Astrocyte of the cerebellum (primary cell): ENCODE measurements at regions not wholly inside any gene's neighbourhood (a gene's known extent, or its start where the extent isn't known, plus 50 kb on each side); places are given as distances from the start of the nearest gene placed in this dataset.

Source experiments
- DNase-seq: peaks from one replicate; pipeline ENCODE4 v3.0.0-alpha.2; 2011; ENCODE audit warnings: low read depth
- H3K4me3 ChIP-seq: 2 replicates; pipeline ENCODE4 v1.5.1; 2011; ENCODE audit warnings: mild to moderate bottlenecking, low read depth, low read length, moderate library complexity
- CTCF ChIP-seq: IDR thresholded peaks from 2 replicates; pipeline ENCODE4 v1.5.1; 2012; ENCODE audit warnings: low read length, low read depth, moderate library complexity, mild to moderate bottlenecking; ENCODE audit errors: missing control alignments
- in situ Hi-C: cut with HindIII; loops from 2 replicates; pipeline ENCODE4 v1.10.0; 2017; ENCODE audit warnings: low sequenced_read_pairs

DNA sequence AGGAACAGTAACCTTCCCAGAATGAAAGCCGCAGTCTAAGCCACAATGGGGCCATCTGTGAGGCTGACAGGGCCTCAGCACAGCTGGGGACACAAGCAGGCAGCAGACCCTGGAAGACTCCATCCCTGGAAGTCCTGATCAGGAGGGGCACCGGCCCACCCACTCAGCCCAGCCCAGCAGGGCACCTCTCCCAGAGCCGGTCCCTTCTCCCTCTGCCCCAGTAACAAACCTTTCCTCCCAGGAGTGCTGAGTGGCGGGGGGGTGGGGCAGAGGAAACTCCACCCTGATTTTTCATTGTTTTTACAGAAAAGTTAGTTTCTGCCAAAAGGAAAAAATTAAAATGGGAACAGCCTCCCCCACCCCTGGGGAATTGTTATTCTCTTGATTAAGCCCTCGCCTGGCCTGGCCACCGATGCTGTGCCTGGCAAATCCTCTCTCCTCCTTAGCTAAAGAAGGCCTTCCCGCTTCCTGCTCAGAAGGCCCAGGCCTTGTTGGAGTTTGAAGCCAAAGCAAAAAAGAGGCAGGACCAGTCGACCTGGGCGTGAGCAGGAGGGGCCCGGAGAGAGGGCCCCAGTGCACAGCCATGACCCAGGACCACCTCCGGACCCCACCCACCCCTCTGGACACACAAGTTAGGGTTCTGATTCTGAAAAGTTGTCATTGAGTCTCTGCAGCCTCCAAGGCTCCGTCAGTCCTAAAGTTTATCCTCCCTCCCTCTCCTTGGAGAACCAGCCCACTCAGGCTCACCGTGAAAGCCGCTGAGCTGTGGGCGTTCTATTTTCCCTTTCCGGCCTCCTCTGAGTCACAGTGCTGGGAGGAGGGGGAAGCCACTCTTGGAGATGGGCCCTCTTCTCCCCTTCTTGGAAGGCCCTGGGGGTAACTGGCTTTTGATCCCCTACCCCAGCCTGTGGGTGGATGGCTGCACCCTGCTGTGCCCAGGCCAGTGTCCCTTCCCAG is 128.4 kb upstream of the TNRC6C start:
- in situ Hi-C loops: no loop called here
- TF ChIP-seq CTCF: no peak
- DNase-seq: peak; percentile 46
- no peak overlapping the region for H3K4me3 ChIP-seq

DNA sequence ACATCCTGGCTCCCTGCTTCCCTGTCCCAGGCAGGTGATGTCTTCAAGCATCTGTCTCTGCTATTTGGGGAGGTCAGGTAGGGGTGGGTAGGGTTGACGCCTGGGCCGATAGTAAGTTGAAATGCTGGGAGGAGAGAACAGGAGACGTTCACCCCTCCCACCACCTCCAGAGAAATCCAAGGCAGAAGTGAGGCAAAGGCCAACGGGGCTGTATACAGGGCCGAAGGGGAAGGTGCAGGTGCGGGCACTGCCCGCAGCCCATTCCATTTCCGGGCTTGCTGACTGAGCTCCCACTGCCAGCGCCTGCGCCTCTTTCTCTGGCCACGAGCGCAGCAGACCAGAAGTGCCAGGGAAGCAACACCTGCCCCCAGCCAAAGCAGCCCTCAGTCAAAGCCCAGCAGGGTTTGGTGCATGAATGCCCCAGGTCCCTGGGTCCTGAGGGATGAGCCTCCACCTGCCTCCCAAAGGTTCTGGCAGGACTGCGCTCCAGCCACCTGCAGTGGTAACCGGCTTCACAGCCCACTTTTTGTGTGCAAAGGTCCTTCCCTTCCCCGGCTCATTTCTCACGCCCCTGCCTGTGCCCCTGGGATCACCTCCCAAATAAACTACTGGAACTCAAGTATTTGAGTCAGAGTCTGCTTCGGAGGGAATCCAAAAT is 127.6 kb upstream of the TNRC6C start:
- in situ Hi-C loops: no loop called here
- no peak overlapping the region for H3K4me3 ChIP-seq
- DNase-seq: no peak
- TF ChIP-seq CTCF: no peak

DNA sequence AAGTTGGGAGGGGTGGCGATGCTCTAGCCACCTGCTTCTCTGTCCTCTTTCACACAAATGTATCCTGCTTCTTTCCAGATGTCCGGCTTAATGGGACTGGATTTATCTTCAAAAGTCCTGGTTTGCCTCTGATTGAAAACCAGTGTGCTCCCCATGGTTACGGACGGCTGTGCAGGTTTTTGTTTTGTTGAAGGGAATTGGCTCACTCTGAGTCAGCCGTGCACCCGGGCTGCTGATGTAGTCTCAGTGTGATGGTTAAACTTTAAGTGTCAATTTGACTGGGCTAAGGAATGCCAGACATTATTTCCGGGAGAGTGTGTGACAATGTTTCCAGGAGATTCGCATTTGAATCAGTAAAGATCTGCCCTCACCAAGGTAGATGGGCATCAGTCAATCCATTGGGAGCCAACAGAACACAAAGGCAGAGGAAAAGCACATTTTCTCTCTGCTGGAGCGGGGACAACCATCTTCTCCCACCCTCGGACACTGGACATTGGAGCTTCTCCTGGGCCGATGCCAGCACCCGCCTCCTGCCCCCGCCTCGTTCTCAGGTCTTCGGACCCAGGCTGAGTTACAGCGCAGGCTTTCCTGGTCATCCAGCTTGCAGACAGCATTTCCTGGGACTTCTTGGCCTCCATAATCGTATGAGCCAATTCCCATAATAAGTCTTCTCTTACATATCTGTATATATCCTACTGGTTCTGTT is 126.9 kb upstream of the TNRC6C start:
- DNase-seq: peak; percentile 48
- no peak overlapping the region for H3K4me3 ChIP-seq
- TF ChIP-seq CTCF: no peak
- in situ Hi-C loops: no loop called here

DNA sequence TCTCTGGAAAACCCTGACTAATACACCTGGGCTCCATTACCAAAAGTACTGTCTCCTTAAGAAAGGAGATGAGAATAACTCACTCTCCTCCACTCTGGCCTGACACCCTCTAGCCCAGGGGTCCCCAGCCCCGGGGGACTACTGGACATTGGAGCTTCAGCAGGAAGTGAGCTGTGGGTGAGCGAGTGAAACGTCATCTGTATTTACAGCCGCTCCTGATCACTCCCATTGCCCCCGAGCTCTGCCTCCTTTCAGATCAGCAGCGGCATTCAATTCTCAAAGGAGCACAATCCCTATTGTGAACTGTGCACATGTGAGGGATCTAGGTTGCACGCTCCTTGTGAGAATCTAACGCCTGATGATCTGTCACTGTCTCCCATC is 126.3 kb upstream of the TNRC6C start:
- H3K4me3 ChIP-seq: no peak overlapping the region
- in situ Hi-C loops: no loop called here
- DNase-seq: no peak
- no peak for TF ChIP-seq CTCF

- in situ Hi-C loops: no loop called here
- no peak for DNase-seq
- no peak overlapping the region for H3K4me3 ChIP-seq
- TF ChIP-seq CTCF: no peak
Observed at GRCh38 chr17:77833769-77834168, 124.7 kb upstream of the TNRC6C start.
